Cardiac muscle cell (in vitro differentiated cells and primary cell): ENCODE measurements at regions not wholly inside any gene's neighbourhood (a gene's known extent, or its start where the extent isn't known, plus 50 kb on each side); places are given as distances from the start of the nearest gene placed in this dataset.

Source experiments
- DNase-seq, 2 donors: peaks; one replicate each; pipeline versions ENCODE4 v3.0.0 to v3.0.0-alpha.2; 2010 to 2017; ENCODE audit warnings: low read depth in 1 of 2, low spot score in 1 of 2
- H3K27ac ChIP-seq: fragments of 200-600 bp; sonication (generic); 2 replicates; pipeline ENCODE4 v1.5.1; 2016
- H3K27me3 ChIP-seq: fragments of 200-600 bp; sonication (generic); 2 replicates; pipeline ENCODE4 v1.6.0; 2016; ENCODE audit warnings: control low read depth
- H3K36me3 ChIP-seq: fragments of 200-600 bp; sonication (generic); 2 replicates; pipeline ENCODE4 v1.5.1; 2016; ENCODE audit warnings: control low read depth
- H3K4me1 ChIP-seq: fragments of 200-600 bp; sonication (generic); 2 replicates; pipeline ENCODE4 v1.8.1; 2017; ENCODE audit warnings: low read depth, mild to moderate bottlenecking, mixed run types
- H3K4me3 ChIP-seq: fragments of 200-600 bp; sonication (generic); 2 replicates; pipeline ENCODE4 v1.5.1; 2016; ENCODE audit warnings: mild to moderate bottlenecking
- H3K9me3 ChIP-seq: fragments of 200-600 bp; sonication (generic); 2 replicates; pipeline ENCODE4 v1.5.1; 2017; ENCODE audit warnings: low read depth, mild to moderate bottlenecking, control low read depth
- TF ChIP-seq, protein P1 (sequence below): IDR thresholded peaks from 2 replicates; pipeline ENCODE4 v1.5.1; 2012; ENCODE audit warnings: low read depth, mild to moderate bottlenecking, low read length

GRCh38 chr10:25698638-25699037 lies 235.4 kb upstream of the MYO3A start:
- Histone ChIP-seq H3K4me3 (no peak overlapping the region), H3K36me3 (no peaks in the 10 kb centered on the region), H3K9me3 (no peaks in the 10 kb centered on the region), H3K27ac (no peak overlapping the region), H3K4me1 (no peaks in the 10 kb centered on the region), H3K27me3 (no peaks in the 10 kb centered on the region)
- TF ChIP-seq, protein P1, sequence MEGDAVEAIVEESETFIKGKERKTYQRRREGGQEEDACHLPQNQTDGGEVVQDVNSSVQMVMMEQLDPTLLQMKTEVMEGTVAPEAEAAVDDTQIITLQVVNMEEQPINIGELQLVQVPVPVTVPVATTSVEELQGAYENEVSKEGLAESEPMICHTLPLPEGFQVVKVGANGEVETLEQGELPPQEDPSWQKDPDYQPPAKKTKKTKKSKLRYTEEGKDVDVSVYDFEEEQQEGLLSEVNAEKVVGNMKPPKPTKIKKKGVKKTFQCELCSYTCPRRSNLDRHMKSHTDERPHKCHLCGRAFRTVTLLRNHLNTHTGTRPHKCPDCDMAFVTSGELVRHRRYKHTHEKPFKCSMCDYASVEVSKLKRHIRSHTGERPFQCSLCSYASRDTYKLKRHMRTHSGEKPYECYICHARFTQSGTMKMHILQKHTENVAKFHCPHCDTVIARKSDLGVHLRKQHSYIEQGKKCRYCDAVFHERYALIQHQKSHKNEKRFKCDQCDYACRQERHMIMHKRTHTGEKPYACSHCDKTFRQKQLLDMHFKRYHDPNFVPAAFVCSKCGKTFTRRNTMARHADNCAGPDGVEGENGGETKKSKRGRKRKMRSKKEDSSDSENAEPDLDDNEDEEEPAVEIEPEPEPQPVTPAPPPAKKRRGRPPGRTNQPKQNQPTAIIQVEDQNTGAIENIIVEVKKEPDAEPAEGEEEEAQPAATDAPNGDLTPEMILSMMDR, result no peak
- no peak for DNase-seq

DNA sequence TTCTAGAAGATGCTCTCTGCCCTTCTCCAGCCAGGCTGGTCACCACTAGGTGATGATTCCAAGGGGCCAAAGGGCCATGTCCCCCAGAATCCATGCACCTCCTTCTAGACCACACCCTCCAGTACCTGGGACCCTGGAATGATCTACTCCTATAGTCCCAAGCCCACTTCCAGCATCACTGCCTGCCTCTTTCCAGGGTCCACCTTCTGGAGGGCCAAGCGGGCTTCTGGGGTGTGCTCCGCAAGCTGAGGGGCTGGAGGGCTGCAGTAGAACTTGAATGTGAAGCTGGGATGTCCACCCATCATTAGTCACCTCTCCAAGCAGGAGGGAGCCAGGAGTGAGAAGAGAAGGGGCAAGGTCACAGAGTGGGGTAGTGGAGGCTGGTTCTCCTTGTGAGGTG lies 234.4 kb upstream of the MYO3A start:
- no peak for DNase-seq
- Histone ChIP-seq H3K27ac (no peak overlapping the region), H3K9me3 (no peaks in the 10 kb centered on the region), H3K4me1 (no peaks in the 10 kb centered on the region), H3K4me3 (no peak overlapping the region), H3K36me3 (no peaks in the 10 kb centered on the region), H3K27me3 (no peaks in the 10 kb centered on the region)
- TF ChIP-seq, protein P1, result no peak

DNA sequence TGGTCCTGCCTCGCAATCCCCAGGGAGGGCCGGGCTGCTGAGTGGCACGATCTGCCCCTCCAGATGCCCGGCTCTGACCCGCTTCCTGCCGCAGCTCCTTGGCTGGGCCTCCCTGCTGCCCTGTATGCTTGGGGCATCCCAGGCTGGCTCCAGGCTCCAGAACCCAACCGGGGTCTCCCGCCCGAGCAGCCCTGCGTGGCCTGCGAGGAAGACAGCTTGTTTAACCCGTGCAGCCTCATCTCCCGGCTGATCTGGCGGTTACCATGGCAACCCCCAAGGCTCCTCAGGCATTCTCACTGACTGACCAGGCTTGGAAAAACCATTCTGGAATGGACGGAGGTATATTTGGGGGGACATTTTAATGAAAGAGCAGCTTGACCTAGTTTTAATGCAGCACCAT lies 232.4 kb upstream of the MYO3A start:
- Histone ChIP-seq H3K9me3 (no peaks in the 10 kb centered on the region), H3K27me3 (no peaks in the 10 kb centered on the region), H3K27ac (no peak overlapping the region), H3K4me3 (no peak overlapping the region), H3K4me1 (no peaks in the 10 kb centered on the region), H3K36me3 (no peaks in the 10 kb centered on the region)
- TF ChIP-seq, protein P1, result no peak
- no peak for DNase-seq

DNA sequence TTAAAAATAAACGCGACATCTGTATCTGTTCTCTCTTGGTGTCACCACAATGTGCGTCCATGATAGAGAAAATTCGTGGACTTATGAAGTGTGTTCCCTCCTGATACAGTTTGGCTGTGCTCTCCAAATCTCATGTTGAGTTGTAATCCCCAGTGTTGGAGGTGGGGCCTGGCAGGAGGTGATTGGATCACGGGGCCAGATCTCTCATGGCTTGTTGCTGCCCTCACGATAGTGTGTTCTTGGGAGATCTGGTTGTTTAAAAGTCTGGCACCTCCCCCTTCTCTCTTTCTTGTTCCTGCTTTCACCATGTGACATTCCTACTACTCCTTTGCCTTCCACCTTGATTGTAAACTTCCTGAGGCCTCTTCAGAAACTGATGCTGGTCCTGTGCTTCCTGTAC lies 229.4 kb upstream of the MYO3A start:
- H3K4me1 ChIP-seq, result no peaks in the 10 kb centered on the region
- no peak overlapping the region for H3K4me3 ChIP-seq
- H3K36me3 ChIP-seq, result no peaks in the 10 kb centered on the region
- H3K27me3 ChIP-seq, result no peaks in the 10 kb centered on the region
- no peak overlapping the region for H3K27ac ChIP-seq
- peak in 1 of 2 donors; percentile 6 for DNase-seq
- no peaks in the 10 kb centered on the region for H3K9me3 ChIP-seq
- TF ChIP-seq, protein P1, result no peak

GRCh38 chr10:25707572-25707971 lies 226.5 kb upstream of the MYO3A start:
- no peaks in the 10 kb centered on the region for H3K4me1 ChIP-seq
- H3K27me3 ChIP-seq, result no peaks in the 10 kb centered on the region
- TF ChIP-seq, protein P1, result no peak
- no peaks in the 10 kb centered on the region for H3K36me3 ChIP-seq
- DNase-seq, result no peak
- no peak overlapping the region for H3K4me3 ChIP-seq
- no peak overlapping the region for H3K27ac ChIP-seq
- no peaks in the 10 kb centered on the region for H3K9me3 ChIP-seq
